ENCODE measurements at regions not wholly inside any gene's neighbourhood (a gene's known extent, or its start where the extent isn't known, plus 50 kb on each side); places are given as distances from the start of the nearest gene placed in this dataset.

DNA sequence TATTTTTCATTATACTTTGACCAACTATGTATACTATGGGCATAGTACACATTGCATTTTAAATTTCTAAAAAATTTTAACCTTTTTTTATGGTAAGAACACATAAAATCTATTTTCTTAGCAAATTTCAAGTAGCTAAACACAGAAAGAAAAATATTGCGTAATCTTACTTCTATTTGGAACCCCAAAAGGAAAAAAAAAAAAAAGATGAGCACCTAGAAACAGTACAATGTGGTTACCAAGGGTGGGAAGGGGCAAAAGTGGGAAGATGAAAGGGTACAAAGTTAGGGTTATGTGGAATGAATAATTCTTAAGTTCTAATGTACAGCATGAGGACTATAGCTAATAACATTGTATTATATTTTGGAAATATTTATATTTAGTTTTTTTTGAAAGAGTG is 205.0 kb upstream of the EPHA4 start:
- TF ChIP-seq, protein P1, sequence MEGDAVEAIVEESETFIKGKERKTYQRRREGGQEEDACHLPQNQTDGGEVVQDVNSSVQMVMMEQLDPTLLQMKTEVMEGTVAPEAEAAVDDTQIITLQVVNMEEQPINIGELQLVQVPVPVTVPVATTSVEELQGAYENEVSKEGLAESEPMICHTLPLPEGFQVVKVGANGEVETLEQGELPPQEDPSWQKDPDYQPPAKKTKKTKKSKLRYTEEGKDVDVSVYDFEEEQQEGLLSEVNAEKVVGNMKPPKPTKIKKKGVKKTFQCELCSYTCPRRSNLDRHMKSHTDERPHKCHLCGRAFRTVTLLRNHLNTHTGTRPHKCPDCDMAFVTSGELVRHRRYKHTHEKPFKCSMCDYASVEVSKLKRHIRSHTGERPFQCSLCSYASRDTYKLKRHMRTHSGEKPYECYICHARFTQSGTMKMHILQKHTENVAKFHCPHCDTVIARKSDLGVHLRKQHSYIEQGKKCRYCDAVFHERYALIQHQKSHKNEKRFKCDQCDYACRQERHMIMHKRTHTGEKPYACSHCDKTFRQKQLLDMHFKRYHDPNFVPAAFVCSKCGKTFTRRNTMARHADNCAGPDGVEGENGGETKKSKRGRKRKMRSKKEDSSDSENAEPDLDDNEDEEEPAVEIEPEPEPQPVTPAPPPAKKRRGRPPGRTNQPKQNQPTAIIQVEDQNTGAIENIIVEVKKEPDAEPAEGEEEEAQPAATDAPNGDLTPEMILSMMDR (IDR thresholded peaks at IDR 0.05) = no peak
- TF ChIP-seq POLR2A (IDR thresholded peaks at IDR 0.05) = no peak
